ENCODE measurements at regions not wholly inside any gene's neighbourhood (a gene's known extent, or its start where the extent isn't known, plus 50 kb on each side); places are given as distances from the start of the nearest gene placed in this dataset.

- DNase-seq (ENCODE audit: low read depth in 2 of 2): no peak
These were observed 292.3 kb upstream of the SIX2 start for GRCh38 chr2:45301307-45302277.

DNA sequence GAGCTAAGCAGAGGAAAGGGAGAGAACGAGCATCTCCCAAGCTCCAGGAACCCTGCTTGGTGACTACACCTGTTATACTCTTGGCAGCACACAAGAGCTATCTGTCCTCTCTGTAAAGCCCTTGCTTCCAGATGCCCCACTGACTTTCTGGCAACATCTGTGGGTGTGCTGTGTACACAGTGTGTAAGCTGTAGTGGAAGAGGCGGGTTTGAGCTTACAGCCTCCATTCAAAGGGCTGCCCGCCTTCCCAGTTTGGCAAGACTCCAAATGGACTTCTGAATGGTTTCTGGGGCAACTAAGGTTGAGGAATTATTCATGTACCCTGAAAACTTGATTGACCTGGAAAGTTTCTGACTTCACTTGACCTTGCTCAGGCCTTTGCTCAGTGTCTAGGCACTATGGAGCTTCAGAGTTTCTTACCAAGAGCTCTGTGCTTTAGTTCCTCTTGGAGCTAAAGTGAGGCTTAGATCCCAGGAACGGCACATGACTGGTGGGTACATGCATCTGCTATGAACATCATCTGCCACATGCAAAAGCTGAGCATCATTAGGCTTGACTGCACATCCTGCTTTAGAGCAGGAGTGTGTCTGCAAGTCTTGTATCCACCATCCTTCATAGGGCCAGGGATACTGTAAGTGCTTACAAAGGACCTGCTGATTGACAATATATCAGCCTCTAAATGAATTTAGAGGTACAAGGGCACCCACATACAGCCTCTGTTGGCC is 290.9 kb upstream of the SIX2 start:
- no peak for DNase-seq (ENCODE audit: low read depth in 2 of 2)

GRCh38 chr2:45299361-45299760 is 290.1 kb upstream of the SIX2 start:
- no peak for DNase-seq (ENCODE audit: low read depth in 2 of 2)

GRCh38 chr2:45293182-45293581 is 283.9 kb upstream of the SIX2 start:
- DNase-seq (ENCODE audit: low read depth in 2 of 2): no peak

- no peak for DNase-seq (ENCODE audit: low read depth in 2 of 2)
These were observed 282.0 kb upstream of the SIX2 start for GRCh38 chr2:45291296-45291701.

DNA sequence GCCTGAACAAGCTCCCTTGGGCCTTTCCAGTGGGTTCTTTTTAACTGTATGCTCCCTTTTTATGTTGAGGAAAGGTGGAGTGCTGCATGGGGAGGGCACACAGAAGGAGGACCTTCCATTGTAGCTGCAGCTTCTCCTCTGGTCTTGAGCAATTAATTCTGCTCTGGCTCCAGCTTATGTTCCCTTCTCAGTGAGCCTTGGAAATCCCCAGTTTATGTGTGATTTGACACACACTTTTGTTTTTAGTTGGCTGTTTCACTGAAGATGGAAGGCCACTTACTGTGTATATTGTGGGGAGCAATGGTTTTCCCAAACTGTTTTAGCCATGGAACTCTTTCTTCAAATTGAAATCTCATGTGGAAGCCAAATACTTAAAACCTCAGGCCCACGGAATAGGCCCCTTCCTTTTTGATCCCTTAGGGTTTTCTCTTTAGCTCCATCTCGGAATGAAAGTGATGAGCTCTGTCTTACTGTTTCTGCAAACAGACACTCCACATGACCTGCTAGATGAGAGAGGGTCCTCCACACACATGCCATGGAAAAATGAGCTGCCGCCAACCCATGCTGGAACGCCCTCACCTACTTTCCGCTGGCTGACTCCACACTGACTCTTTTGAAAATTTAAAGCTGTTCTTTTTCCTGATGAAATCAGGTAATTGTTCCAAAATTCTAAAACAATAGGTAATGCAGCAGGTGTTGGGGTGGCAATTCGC is 280.9 kb upstream of the SIX2 start:
- DNase-seq (ENCODE audit: low read depth in 2 of 2): no peak

GRCh38 chr2:45288532-45289417 is 279.5 kb upstream of the SIX2 start:
- no peak for DNase-seq (ENCODE audit: low read depth in 2 of 2)

- DNase-seq (ENCODE audit: low read depth in 2 of 2): no peak
These were observed 277.8 kb upstream of the SIX2 start for GRCh38 chr2:45287045-45287444.

GRCh38 chr2:45285771-45286390 is 276.6 kb upstream of the SIX2 start:
- DNase-seq (ENCODE audit: low read depth in 2 of 2): no peak

DNA sequence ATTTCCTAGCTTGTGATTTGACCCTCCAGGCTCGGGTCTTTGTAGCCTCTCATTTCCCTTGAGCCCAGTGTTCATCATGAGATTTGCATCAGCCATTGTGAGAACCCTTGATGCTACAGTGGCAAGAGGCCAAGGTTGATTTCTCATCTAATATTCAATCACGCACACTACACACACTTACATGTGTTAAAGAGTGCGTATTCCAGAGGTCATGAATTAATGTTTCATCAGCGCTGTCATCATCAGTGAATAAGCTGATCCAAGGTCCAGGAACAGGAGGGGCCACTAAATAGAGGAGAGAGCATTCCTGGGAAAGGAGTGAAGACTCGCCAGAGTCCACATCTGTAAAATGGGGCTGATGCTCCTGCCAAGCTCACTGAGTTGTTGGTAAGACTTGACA is 276.1 kb upstream of the SIX2 start:
- no peak for DNase-seq (ENCODE audit: low read depth in 2 of 2)

GRCh38 chr2:45284621-45284995 is 275.4 kb upstream of the SIX2 start:
- DNase-seq (ENCODE audit: low read depth in 2 of 2): no peak

GRCh38 chr2:45283764-45284620 is 274.7 kb upstream of the SIX2 start:
- no peak for DNase-seq (ENCODE audit: low read depth in 2 of 2)

DNA sequence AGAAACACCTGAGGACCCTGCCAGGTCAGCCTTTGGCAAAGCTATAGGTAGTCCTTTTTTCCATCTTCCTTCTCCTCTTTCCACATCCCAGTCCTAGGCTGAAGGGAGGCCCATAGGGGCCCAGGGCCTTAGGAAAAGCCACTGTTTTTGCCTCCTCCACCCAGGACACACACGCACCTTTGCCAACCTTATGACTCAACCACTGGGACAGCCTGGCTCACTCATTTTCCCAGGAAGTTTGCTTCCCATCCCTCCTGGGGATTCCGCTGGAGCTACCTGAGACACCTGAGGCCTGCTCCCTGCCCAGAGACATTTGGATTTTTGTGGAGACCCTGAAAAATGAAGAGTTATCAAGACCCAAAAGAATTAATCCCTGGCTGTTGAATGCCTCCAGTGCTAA is 273.4 kb upstream of the SIX2 start:
- no peak for DNase-seq (ENCODE audit: low read depth in 2 of 2)

DNA sequence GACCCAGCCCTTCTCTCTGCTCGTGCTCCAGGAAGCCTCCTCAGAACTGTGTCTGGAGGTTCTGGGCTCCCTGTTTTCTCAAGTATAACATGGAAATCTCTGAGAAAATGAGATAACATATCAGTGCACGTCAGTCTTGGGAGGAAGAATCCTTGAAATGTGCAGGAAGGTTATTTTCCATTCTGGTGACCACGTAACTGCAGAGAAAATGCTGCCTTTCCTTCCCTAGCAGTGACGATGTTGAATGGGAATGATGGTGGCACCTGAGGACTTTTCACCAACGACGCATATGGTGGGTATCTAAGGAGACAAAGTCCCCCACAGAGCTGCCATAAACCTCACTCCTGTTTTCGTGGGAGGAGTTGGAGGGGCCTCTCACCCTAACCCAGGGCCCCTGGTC is 272.1 kb upstream of the SIX2 start:
- DNase-seq (ENCODE audit: low read depth in 2 of 2): no peak

- DNase-seq (ENCODE audit: low read depth in 2 of 2): no peak
These were observed 271.5 kb upstream of the SIX2 start for GRCh38 chr2:45280794-45281193.

- no peak for DNase-seq (ENCODE audit: low read depth in 2 of 2)
These were observed 270.1 kb upstream of the SIX2 start for GRCh38 chr2:45279356-45279755.

- DNase-seq (ENCODE audit: low read depth in 2 of 2): no peak
These were observed 269.3 kb upstream of the SIX2 start for GRCh38 chr2:45278365-45279078.

DNA sequence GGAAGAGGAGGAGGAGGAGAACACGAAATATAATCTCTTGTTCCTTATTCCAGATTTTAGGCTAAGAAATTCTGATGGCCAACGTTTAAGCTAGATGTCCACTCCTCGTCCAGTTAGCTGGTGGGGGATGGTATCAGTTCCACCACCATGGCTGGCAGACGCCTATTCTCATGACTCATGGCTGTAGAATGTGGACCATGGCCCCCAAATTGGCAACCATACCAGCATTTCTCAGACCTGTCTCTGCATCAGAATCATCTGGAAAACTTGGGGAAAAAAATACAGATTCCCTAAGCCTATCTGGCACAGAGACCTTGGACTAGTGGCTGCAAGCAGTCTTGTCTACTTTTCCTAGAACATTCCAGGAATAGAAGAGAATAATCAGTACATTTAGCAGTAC is 267.7 kb upstream of the SIX2 start:
- DNase-seq (ENCODE audit: low read depth in 2 of 2): no peak

DNA sequence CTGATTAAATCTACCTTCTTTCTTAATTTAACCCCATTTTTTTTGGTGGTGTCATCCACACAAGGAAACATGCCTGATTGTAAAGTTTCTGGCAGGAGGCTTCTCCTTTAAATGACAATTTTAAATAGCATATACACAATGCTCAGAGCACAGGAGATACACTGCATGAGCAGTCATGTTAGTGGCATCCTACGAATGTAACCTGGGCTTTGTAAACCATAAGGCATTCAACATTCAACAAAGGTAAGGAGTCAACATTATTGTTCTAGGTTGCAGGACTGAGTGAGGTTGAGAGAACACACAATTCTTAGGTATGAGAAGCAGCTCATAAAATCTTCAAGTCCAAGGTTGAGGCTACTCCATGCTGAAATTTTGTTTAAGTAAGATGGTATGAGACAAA is 266.6 kb upstream of the SIX2 start:
- no peak for DNase-seq (ENCODE audit: low read depth in 2 of 2)

All from stimulated activated CD8-positive, alpha-beta memory T cell treated with anti-CD3 and anti-CD28 coated beads, Interleukin-15, amount 100 ng/mL, for 48 hours (primary cell).